SK-N-SH (cell line): ENCODE measurements at regions not wholly inside any gene's neighbourhood (a gene's known extent, or its start where the extent isn't known, plus 50 kb on each side); places are given as distances from the start of the nearest gene placed in this dataset.

Experiments used
- CTCF ChIA-PET: fragments of 300-600, 350-600 bp; formaldehyde crosslinking; extraction: SDS; loops from one replicate; lab custom pipeline; 2021; lab: Yijun Ruan, JAX
- POLR2A ChIA-PET: fragments of 350-600 bp; sonication (Branson Sonifier 250); formaldehyde crosslinking; extraction: SDS; loops from one replicate; lab custom pipeline; 2020; ENCODE audit warnings: antibody characterized with exemption, inconsistent platforms; lab: Yijun Ruan, JAX
- DNase-seq: peaks from one replicate; pipeline ENCODE4 v3.0.0; 2012
- H2AFZ ChIP-seq: fragments of 200-600 bp; sonication (generic); 2 replicates; pipeline ENCODE4 v1.8.1; 2016; ENCODE audit warnings: antibody characterized with exemption, mild to moderate bottlenecking, low read depth
- H3F3A ChIP-seq: fragments of 200-600 bp; sonication (generic); replicated peaks from 2 replicates; pipeline ENCODE3; 2016; ENCODE audit warnings: antibody characterized with exemption, mild to moderate bottlenecking; ENCODE audit not compliant: insufficient read depth
- H3K27ac ChIP-seq, 2 experiments: fragments of 200-500 bp in 1 of 2; fragments of 200-600 bp in 1 of 2; sonication (Bioruptor generic) in 1 of 2; sonication (generic), shearing (Covaris generic) in 1 of 2; 2 replicates each; pipeline versions ENCODE4 v1.5.1 to v1.6.1; 2014 to 2016; ENCODE audit warnings: low read depth in 2 of 2, inconsistent platforms in 1 of 2, low read length in 1 of 2, mild to moderate bottlenecking in 1 of 2, mixed read lengths in 1 of 2
- H3K27me3 ChIP-seq: fragments of 200-600 bp; sonication (generic), shearing (Covaris generic); 2 replicates; pipeline ENCODE4 v1.6.1; 2016; ENCODE audit warnings: mixed run types; ENCODE audit not compliant: insufficient read depth
- H3K36me3 ChIP-seq, 2 experiments: fragments of 200-500 bp in 1 of 2; fragments of 200-600 bp in 1 of 2; sonication (Bioruptor generic) in 1 of 2; sonication (generic) in 1 of 2; replicated peaks in 1 of 2; 2 replicates each; pipeline versions ENCODE3 to v1.5.1; 2014 to 2016; ENCODE audit warnings: low read length in 1 of 2, mild to moderate bottlenecking in 1 of 2; ENCODE audit not compliant: insufficient read depth in 2 of 2, control insufficient read depth in 1 of 2
- H3K4me1 ChIP-seq, 2 experiments: fragments of 200-500 bp in 1 of 2; fragments of 200-600 bp in 1 of 2; sonication (Bioruptor generic) in 1 of 2; sonication (generic), shearing (Covaris generic) in 1 of 2; 2 replicates each; pipeline versions ENCODE4 v1.5.1 to v1.6.1; 2014 to 2016; ENCODE audit warnings: low read depth in 1 of 2, low read length in 1 of 2, mixed run types in 1 of 2; ENCODE audit not compliant: insufficient read depth in 2 of 2, control insufficient read depth in 1 of 2
- H3K4me2 ChIP-seq: fragments of 200-600 bp; sonication (generic), shearing (Covaris generic); 2 replicates; pipeline ENCODE4 v1.6.1; 2017; ENCODE audit warnings: mixed run types
- H3K4me3 ChIP-seq, 2 experiments: fragments of 200-500 bp in 1 of 2; fragments of 200-600 bp in 1 of 2; sonication (Bioruptor generic) in 1 of 2; sonication (generic), shearing (Covaris generic) in 1 of 2; 2 replicates each; pipeline versions ENCODE4 v1.5.1 to v1.8.1; 2014 to 2016; ENCODE audit warnings: low read depth in 2 of 2, inconsistent platforms in 1 of 2, low read length in 1 of 2, mild to moderate bottlenecking in 1 of 2, mixed read lengths in 1 of 2, moderate library complexity in 1 of 2
- H3K79me2 ChIP-seq: fragments of 200-600 bp; sonication (generic); 2 replicates; pipeline ENCODE4 v1.8.1; 2017; ENCODE audit warnings: mild to moderate bottlenecking; ENCODE audit not compliant: insufficient read depth
- H3K9ac ChIP-seq: fragments of 200-600 bp; sonication (generic); 2 replicates; pipeline ENCODE4 v1.6.1; 2017; ENCODE audit warnings: mixed run types
- H3K9me2 ChIP-seq: fragments of 200-600 bp; sonication (generic); 2 replicates; pipeline ENCODE4 v1.6.1; 2017; ENCODE audit warnings: mixed run types
- H3K9me3 ChIP-seq: fragments of 200-600 bp; sonication (generic); 2 replicates; pipeline ENCODE4 v1.6.1; 2017; ENCODE audit warnings: mixed run types, mild to moderate bottlenecking, moderate library complexity
- H4K20me1 ChIP-seq: fragments of 200-600 bp; sonication (generic); 2 replicates; pipeline ENCODE4 v1.6.1; 2017; ENCODE audit warnings: mild to moderate bottlenecking, mixed run types; ENCODE audit not compliant: insufficient read depth
- CHD2 ChIP-seq: fragments of 150-350 bp; IDR thresholded peaks from 2 replicates; pipeline ENCODE4 v1.6.1; 2018; ENCODE audit warnings: low read length; ENCODE audit not compliant: partially characterized antibody
- ELF1 ChIP-seq: IDR thresholded peaks from 2 replicates; pipeline ENCODE4 v1.4.0; 2012
- FOSL2 ChIP-seq: IDR thresholded peaks from 2 replicates; pipeline ENCODE4 v1.4.0; 2012; ENCODE audit warnings: low read depth, mild to moderate bottlenecking, moderate library complexity, borderline replicate concordance
- GABPA ChIP-seq: IDR thresholded peaks from 2 replicates; pipeline ENCODE4 v1.4.0; 2012; ENCODE audit warnings: low read depth, mild to moderate bottlenecking
- MEF2A ChIP-seq: IDR thresholded peaks from 2 replicates; pipeline ENCODE4 v1.4.0; 2012; ENCODE audit warnings: low read depth, borderline replicate concordance
- NRF1 ChIP-seq: IDR thresholded peaks from 2 replicates; pipeline ENCODE4 v1.6.1; 2012; ENCODE audit warnings: low read depth, mild to moderate bottlenecking, low read length
- POLR2AphosphoS5 ChIP-seq: IDR thresholded peaks from 2 replicates; pipeline ENCODE4 v1.6.1; 2012; ENCODE audit warnings: low read depth, low read length
- RFX5 ChIP-seq: IDR thresholded peaks from 2 replicates; pipeline ENCODE4 v1.6.1; 2012; ENCODE audit warnings: mild to moderate bottlenecking, improper control_type of control experiment, low read length
- YY1 ChIP-seq: IDR thresholded peaks from 2 replicates; pipeline ENCODE4 v1.4.0; 2012; ENCODE audit warnings: low read depth, mild to moderate bottlenecking
- WGBS: methylation state at CpG from one replicate; pipeline ENCODE4 v1.1.6; 2017; ENCODE audit warnings: low lambda C conversion rate; 5-methylcytosine and 5-hydroxymethylcytosine counted together
- TF ChIP-seq, protein P1 (sequence below): IDR thresholded peaks from 2 replicates; pipeline ENCODE4 v1.4.0; 2012; ENCODE audit warnings: low read depth, borderline replicate concordance
- TF ChIP-seq, protein P2 (sequence below): fragments of 150-350 bp; IDR thresholded peaks from 2 replicates; pipeline ENCODE4 v1.6.1; 2016; ENCODE audit warnings: mild to moderate bottlenecking, low read depth, low read length
- TF ChIP-seq, protein P3 (sequence below): IDR thresholded peaks from 2 replicates; pipeline ENCODE4 v1.4.0; 2012; ENCODE audit warnings: low read depth, borderline replicate concordance
- TF ChIP-seq, protein P4 (sequence below): fragments of 200-600 bp; sonication (generic); IDR thresholded peaks from 2 replicates; pipeline ENCODE4 v1.6.1; 2017; ENCODE audit warnings: antibody characterized with exemption, mild to moderate bottlenecking, moderate library complexity
- TF ChIP-seq, protein P5 (sequence below): IDR thresholded peaks from 2 replicates; pipeline ENCODE4 v1.4.0; 2012; ENCODE audit warnings: low read depth
- TF ChIP-seq, protein P6 (sequence below): IDR thresholded peaks from 2 replicates; pipeline ENCODE4 v1.6.1; 2012; ENCODE audit warnings: mild to moderate bottlenecking, low read depth, low read length, moderate library complexity

DNA sequence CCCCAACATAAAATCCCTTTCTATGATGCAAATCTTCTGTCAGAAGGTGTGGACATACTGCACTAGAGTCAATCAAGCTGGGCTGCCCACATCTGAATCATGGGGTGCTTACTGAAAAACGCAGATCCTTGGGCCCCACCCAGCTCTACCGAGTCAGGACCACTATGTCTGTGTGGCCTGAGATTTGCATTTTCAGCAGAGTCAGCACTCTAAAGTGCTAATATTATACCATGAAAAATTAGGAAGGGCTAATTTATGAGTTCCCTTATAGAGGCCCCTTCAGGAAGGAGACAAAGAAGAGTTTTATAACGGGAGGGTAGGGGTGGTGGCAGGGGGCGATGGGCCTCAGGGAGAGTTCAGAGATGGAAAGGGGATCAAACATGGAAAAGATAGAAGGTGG, 163.3 kb upstream of the NABP1 start:
- POLR2A ChIA-PET = no interaction called here
- Histone ChIP-seq H3K9me3 (no peaks in the 10 kb centered on the region), H3K4me3 (no peak overlapping the region), H3K27me3 (no peaks in the 10 kb centered on the region), H3K79me2 (no peaks in the 10 kb centered on the region), H3K4me2 (no peak overlapping the region), H3K9me2 (no peaks in the 10 kb centered on the region), H3K4me1 (peaks cover 0 to 3% of the 10 kb centered on the region in 2 experiments; a peak in 1 of 4 replicates), H3K27ac (no peak overlapping the region), H3K36me3 (no peaks in the 10 kb centered on the region), H3K9ac (no peak overlapping the region), H3F3A (no peaks in the 10 kb centered on the region), H2AFZ (no peak overlapping the region), H4K20me1 (no peaks in the 10 kb centered on the region)
- 81% methylated on average over 3 of the region's 4 CpGs for WGBS
- DNase-seq = no peak
- CTCF ChIA-PET = interaction anchor here (0.9 to 5.1 kb wide), 7 partner anchors 13 to 462 kb away, joined by 3 to 36 read pairs (median 3); no protein-coding TSS in a partner anchor
- TF ChIP-seq ELF1 (no peak), MEF2A (no peak), YY1 (no peak), NRF1 (no peak), GABPA (no peak), POLR2AphosphoS5 (no peak), CHD2 (no peak), FOSL2 (no peak), RFX5 (no peak)
- TF ChIP-seq, protein P1, sequence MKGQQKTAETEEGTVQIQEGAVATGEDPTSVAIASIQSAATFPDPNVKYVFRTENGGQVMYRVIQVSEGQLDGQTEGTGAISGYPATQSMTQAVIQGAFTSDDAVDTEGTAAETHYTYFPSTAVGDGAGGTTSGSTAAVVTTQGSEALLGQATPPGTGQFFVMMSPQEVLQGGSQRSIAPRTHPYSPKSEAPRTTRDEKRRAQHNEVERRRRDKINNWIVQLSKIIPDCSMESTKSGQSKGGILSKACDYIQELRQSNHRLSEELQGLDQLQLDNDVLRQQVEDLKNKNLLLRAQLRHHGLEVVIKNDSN = no peak
- TF ChIP-seq, protein P2, sequence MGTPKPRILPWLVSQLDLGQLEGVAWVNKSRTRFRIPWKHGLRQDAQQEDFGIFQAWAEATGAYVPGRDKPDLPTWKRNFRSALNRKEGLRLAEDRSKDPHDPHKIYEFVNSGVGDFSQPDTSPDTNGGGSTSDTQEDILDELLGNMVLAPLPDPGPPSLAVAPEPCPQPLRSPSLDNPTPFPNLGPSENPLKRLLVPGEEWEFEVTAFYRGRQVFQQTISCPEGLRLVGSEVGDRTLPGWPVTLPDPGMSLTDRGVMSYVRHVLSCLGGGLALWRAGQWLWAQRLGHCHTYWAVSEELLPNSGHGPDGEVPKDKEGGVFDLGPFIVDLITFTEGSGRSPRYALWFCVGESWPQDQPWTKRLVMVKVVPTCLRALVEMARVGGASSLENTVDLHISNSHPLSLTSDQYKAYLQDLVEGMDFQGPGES = no peak
- TF ChIP-seq, protein P3, sequence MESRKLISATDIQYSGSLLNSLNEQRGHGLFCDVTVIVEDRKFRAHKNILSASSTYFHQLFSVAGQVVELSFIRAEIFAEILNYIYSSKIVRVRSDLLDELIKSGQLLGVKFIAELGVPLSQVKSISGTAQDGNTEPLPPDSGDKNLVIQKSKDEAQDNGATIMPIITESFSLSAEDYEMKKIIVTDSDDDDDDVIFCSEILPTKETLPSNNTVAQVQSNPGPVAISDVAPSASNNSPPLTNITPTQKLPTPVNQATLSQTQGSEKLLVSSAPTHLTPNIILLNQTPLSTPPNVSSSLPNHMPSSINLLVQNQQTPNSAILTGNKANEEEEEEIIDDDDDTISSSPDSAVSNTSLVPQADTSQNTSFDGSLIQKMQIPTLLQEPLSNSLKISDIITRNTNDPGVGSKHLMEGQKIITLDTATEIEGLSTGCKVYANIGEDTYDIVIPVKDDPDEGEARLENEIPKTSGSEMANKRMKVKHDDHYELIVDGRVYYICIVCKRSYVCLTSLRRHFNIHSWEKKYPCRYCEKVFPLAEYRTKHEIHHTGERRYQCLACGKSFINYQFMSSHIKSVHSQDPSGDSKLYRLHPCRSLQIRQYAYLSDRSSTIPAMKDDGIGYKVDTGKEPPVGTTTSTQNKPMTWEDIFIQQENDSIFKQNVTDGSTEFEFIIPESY = no peak
- TF ChIP-seq, protein P4, sequence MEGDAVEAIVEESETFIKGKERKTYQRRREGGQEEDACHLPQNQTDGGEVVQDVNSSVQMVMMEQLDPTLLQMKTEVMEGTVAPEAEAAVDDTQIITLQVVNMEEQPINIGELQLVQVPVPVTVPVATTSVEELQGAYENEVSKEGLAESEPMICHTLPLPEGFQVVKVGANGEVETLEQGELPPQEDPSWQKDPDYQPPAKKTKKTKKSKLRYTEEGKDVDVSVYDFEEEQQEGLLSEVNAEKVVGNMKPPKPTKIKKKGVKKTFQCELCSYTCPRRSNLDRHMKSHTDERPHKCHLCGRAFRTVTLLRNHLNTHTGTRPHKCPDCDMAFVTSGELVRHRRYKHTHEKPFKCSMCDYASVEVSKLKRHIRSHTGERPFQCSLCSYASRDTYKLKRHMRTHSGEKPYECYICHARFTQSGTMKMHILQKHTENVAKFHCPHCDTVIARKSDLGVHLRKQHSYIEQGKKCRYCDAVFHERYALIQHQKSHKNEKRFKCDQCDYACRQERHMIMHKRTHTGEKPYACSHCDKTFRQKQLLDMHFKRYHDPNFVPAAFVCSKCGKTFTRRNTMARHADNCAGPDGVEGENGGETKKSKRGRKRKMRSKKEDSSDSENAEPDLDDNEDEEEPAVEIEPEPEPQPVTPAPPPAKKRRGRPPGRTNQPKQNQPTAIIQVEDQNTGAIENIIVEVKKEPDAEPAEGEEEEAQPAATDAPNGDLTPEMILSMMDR = no peak
- TF ChIP-seq, protein P5, sequence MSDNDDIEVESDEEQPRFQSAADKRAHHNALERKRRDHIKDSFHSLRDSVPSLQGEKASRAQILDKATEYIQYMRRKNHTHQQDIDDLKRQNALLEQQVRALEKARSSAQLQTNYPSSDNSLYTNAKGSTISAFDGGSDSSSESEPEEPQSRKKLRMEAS = no peak
- TF ChIP-seq, protein P6, sequence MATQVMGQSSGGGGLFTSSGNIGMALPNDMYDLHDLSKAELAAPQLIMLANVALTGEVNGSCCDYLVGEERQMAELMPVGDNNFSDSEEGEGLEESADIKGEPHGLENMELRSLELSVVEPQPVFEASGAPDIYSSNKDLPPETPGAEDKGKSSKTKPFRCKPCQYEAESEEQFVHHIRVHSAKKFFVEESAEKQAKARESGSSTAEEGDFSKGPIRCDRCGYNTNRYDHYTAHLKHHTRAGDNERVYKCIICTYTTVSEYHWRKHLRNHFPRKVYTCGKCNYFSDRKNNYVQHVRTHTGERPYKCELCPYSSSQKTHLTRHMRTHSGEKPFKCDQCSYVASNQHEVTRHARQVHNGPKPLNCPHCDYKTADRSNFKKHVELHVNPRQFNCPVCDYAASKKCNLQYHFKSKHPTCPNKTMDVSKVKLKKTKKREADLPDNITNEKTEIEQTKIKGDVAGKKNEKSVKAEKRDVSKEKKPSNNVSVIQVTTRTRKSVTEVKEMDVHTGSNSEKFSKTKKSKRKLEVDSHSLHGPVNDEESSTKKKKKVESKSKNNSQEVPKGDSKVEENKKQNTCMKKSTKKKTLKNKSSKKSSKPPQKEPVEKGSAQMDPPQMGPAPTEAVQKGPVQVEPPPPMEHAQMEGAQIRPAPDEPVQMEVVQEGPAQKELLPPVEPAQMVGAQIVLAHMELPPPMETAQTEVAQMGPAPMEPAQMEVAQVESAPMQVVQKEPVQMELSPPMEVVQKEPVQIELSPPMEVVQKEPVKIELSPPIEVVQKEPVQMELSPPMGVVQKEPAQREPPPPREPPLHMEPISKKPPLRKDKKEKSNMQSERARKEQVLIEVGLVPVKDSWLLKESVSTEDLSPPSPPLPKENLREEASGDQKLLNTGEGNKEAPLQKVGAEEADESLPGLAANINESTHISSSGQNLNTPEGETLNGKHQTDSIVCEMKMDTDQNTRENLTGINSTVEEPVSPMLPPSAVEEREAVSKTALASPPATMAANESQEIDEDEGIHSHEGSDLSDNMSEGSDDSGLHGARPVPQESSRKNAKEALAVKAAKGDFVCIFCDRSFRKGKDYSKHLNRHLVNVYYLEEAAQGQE = no peak
